ENCODE measurements at regions not wholly inside any gene's neighbourhood (a gene's known extent, or its start where the extent isn't known, plus 50 kb on each side); places are given as distances from the start of the nearest gene placed in this dataset.
A peak's percentile ranks its signal among the peaks of the same experiment; 100 is the strongest.

- DNase-seq: no peak
Measured at GRCh38 chr12:111310076-111310870, 58.6 kb downstream of the PHETA1 start.

GRCh38 chr12:111309584-111309983 lies 59.3 kb downstream of the PHETA1 start:
- no peak for DNase-seq

GRCh38 chr12:111308473-111308872 lies 60.4 kb downstream of the PHETA1 start:
- no peak for DNase-seq

- DNase-seq: no peak
Measured at GRCh38 chr12:111304642-111305071, 64.2 kb downstream of the PHETA1 start.

GRCh38 chr12:111303531-111303930 lies 65.4 kb downstream of the PHETA1 start:
- no peak for DNase-seq

GRCh38 chr12:111298582-111299436 lies 70.1 kb downstream of the PHETA1 start:
- DNase-seq: peak; percentile 2

- DNase-seq: no peak
Measured at GRCh38 chr12:111297703-111298426, 71.0 kb downstream of the PHETA1 start.

GRCh38 chr12:111296906-111297463 lies 71.9 kb downstream of the PHETA1 start:
- DNase-seq: no peak

- no peak for DNase-seq
Measured at GRCh38 chr12:111295176-111295575, 73.7 kb downstream of the PHETA1 start.

- DNase-seq: no peak
Measured at GRCh38 chr12:111293266-111294009, 75.5 kb downstream of the PHETA1 start.

GRCh38 chr12:111291357-111291756 lies 77.5 kb downstream of the PHETA1 start:
- DNase-seq: no peak

- no peak for DNase-seq
Measured at GRCh38 chr12:111288771-111289170, 80.1 kb downstream of the PHETA1 start.

GRCh38 chr12:111287125-111287900 lies 81.6 kb downstream of the PHETA1 start:
- no peak for DNase-seq

- DNase-seq: no peak
Measured at GRCh38 chr12:111285200-111285599, 83.7 kb downstream of the PHETA1 start.

- DNase-seq: no peak
Measured at GRCh38 chr12:111284709-111285108, 84.2 kb downstream of the PHETA1 start.

GRCh38 chr12:111283966-111284365 lies 84.9 kb downstream of the PHETA1 start:
- DNase-seq: no peak

GRCh38 chr12:111283521-111283920 lies 85.4 kb downstream of the PHETA1 start:
- DNase-seq: no peak

GRCh38 chr12:111277570-111277969 lies 91.3 kb downstream of the PHETA1 start:
- no peak for DNase-seq

- DNase-seq: no peak
Measured at GRCh38 chr12:111276146-111276545, 92.7 kb downstream of the PHETA1 start.

- DNase-seq: no peak
Measured at GRCh38 chr12:111275308-111275707, 93.6 kb downstream of the PHETA1 start.

GRCh38 chr12:111274777-111275176 lies 94.1 kb downstream of the PHETA1 start:
- DNase-seq: no peak

Measured in NCI-H2029 (cell line).